CD4-positive, alpha-beta memory T cell (primary cell): ENCODE measurements at regions not wholly inside any gene's neighbourhood (a gene's known extent, or its start where the extent isn't known, plus 50 kb on each side); places are given as distances from the start of the nearest gene placed in this dataset.

ENCODE experiments used
- CTCF ChIA-PET: fragments of 350-600 bp; sonication (Branson Sonifier 250); formaldehyde crosslinking; loops from one replicate; lab custom pipeline; 2021; ENCODE audit warnings: inconsistent platforms; ENCODE audit not compliant: partially characterized antibody; lab: Charles Lee
- POLR2A ChIA-PET: fragments of 350-600 bp; sonication (Branson Sonifier 250); formaldehyde crosslinking; loops from one replicate; lab custom pipeline; 2021; ENCODE audit not compliant: partially characterized antibody; lab: Charles Lee
- DNase-seq, 5 donors: peaks; one replicate each; pipeline versions ENCODE4 v3.0.0 to v3.0.0-alpha.2; 2020 to 2022; ENCODE audit warnings: mixed read lengths in 1 of 5
- H3K27ac ChIP-seq: one replicate; pipeline ENCODE4 v1.7.0; 2013; ENCODE audit warnings: low read depth, low read length
- H3K27me3 ChIP-seq: 2 replicates; pipeline ENCODE4 v1.7.0; 2013; ENCODE audit warnings: mild to moderate bottlenecking, low read length, moderate library complexity; ENCODE audit not compliant: insufficient read depth
- H3K36me3 ChIP-seq: 2 replicates; pipeline ENCODE4 v1.7.0; 2013; ENCODE audit warnings: mild to moderate bottlenecking, low read length, moderate library complexity; ENCODE audit not compliant: insufficient read depth
- H3K4me1 ChIP-seq: 2 replicates; pipeline ENCODE4 v1.7.0; 2013; ENCODE audit warnings: mild to moderate bottlenecking, low read length, moderate library complexity; ENCODE audit not compliant: insufficient read depth
- H3K4me3 ChIP-seq, 2 donors: one replicate each; pipeline ENCODE4 v1.7.0; 2013; ENCODE audit warnings: low read length in 2 of 2, mild to moderate bottlenecking in 1 of 2
- H3K9me3 ChIP-seq, 2 donors: one replicate each; pipeline ENCODE4 v1.7.0; 2013; ENCODE audit warnings: low read length in 2 of 2, control low read depth in 1 of 2; ENCODE audit not compliant: control insufficient read depth in 1 of 2
- H3K27ac Mint-ChIP-seq, 7 donors: one replicate each; pipeline ENCODE4 v1.8.0; 2020 to 2021; ENCODE audit warnings: mixed read lengths in 7 of 7, mild to moderate bottlenecking in 6 of 7, inconsistent platforms in 3 of 7, moderate library complexity in 3 of 7
- H3K27me3 Mint-ChIP-seq, 2 donors: one replicate each; pipeline ENCODE4 v1.8.0; 2020 to 2021; ENCODE audit warnings: mixed read lengths in 2 of 2
- H3K36me3 Mint-ChIP-seq, 2 donors: one replicate each; pipeline ENCODE4 v1.8.0; 2020 to 2021; ENCODE audit warnings: mixed read lengths in 2 of 2, inconsistent platforms in 1 of 2, mild to moderate bottlenecking in 1 of 2
- H3K4me1 Mint-ChIP-seq, 4 donors: one replicate each; pipeline ENCODE4 v1.8.0; 2020 to 2021; ENCODE audit warnings: mixed read lengths in 4 of 4, mild to moderate bottlenecking in 1 of 4
- H3K4me3 Mint-ChIP-seq, 8 donors: one replicate each; pipeline ENCODE4 v1.8.0; 2020 to 2021; ENCODE audit warnings: mixed read lengths in 8 of 8, mild to moderate bottlenecking in 7 of 8, moderate library complexity in 6 of 8, inconsistent platforms in 3 of 8
- H3K9me3 Mint-ChIP-seq, 8 donors: one replicate each; pipeline ENCODE4 v1.8.0; 2020 to 2021; ENCODE audit warnings: mixed read lengths in 8 of 8, mild to moderate bottlenecking in 5 of 8, inconsistent platforms in 3 of 8, moderate library complexity in 1 of 8
- intact Hi-C: fragments of 100-400 bp; cut with micrococcal nuclease; formaldehyde crosslinking; loops from one replicate; pipeline ENCODE4 v1.15.1; 2023

GRCh38 chr5:19247302-19247701 lies 740.7 kb downstream of the CDH18 start:
- ChIA-PET CTCF (no interaction called here), POLR2A (no interaction called here)
- H3K27me3 Mint-ChIP-seq, result no peaks in the 10 kb centered on the region

GRCh38 chr5:19256036-19256435 lies 732.0 kb downstream of the CDH18 start:
- no peak overlapping the region for H3K27ac ChIP-seq
- H3K27me3 ChIP-seq, result no peaks in the 10 kb centered on the region
- H3K36me3 ChIP-seq, result no peaks in the 10 kb centered on the region
- H3K4me1 ChIP-seq, result no peaks in the 10 kb centered on the region
- peaks cover 3 to 17% (median 6%) of the 10 kb centered on the region in 8 donors for H3K9me3 Mint-ChIP-seq
- H3K27me3 Mint-ChIP-seq, result no peaks in the 10 kb centered on the region
- H3K27ac Mint-ChIP-seq, result no peak overlapping the region
- H3K36me3 Mint-ChIP-seq, result no peaks in the 10 kb centered on the region
- H3K4me3 Mint-ChIP-seq, result no peak overlapping the region
- no peak for DNase-seq
- ChIA-PET POLR2A (no interaction called here), CTCF (no interaction called here)
- no peaks in the 10 kb centered on the region for H3K9me3 ChIP-seq
- intact Hi-C loops, result no loop called here
- no peak overlapping the region for H3K4me3 ChIP-seq
- no peaks in the 10 kb centered on the region for H3K4me1 Mint-ChIP-seq

More at GRCh38 chr5:19247302-19247701, 740.7 kb downstream of the CDH18 start:
- Mint-ChIP-seq H3K9me3 (peaks cover 2 to 19% (median 11%) of the 10 kb centered on the region in 8 donors), H3K4me3 (no peak overlapping the region), H3K27ac (no peak overlapping the region), H3K36me3 (no peaks in the 10 kb centered on the region), H3K4me1 (no peaks in the 10 kb centered on the region)
- no peaks in the 10 kb centered on the region for H3K36me3 ChIP-seq
- no peak for DNase-seq
- intact Hi-C loops, result no loop called here
- H3K4me3 ChIP-seq, result no peak overlapping the region
- no peaks in the 10 kb centered on the region for H3K9me3 ChIP-seq
- H3K27me3 ChIP-seq, result no peaks in the 10 kb centered on the region
- no peaks in the 10 kb centered on the region for H3K4me1 ChIP-seq
- H3K27ac ChIP-seq, result no peak overlapping the region

GRCh38 chr5:19258686-19259085 lies 729.3 kb downstream of the CDH18 start:
- DNase-seq, result no peak
- H3K9me3 Mint-ChIP-seq, result peaks cover 5 to 22% (median 7%) of the 10 kb centered on the region in 8 donors
- Histone ChIP-seq H3K27me3 (no peaks in the 10 kb centered on the region), H3K9me3 (no peaks in the 10 kb centered on the region), H3K4me3 (no peak overlapping the region), H3K4me1 (no peaks in the 10 kb centered on the region), H3K36me3 (no peaks in the 10 kb centered on the region), H3K27ac (no peak overlapping the region)
- no peak overlapping the region for H3K27ac Mint-ChIP-seq
- no peaks in the 10 kb centered on the region for H3K36me3 Mint-ChIP-seq
- H3K27me3 Mint-ChIP-seq, result no peaks in the 10 kb centered on the region
- H3K4me1 Mint-ChIP-seq, result no peaks in the 10 kb centered on the region
- intact Hi-C loops, result no loop called here
- CTCF ChIA-PET, result no interaction called here
- no peak overlapping the region for H3K4me3 Mint-ChIP-seq
- POLR2A ChIA-PET, result interaction anchor here (0.6 kb wide), 1 partner anchor 88 kb away, joined by 6 read pairs; no protein-coding TSS in a partner anchor

GRCh38 chr5:19261879-19262278 lies 726.1 kb downstream of the CDH18 start:
- H3K4me3 ChIP-seq, result no peak overlapping the region
- H3K27ac ChIP-seq, result no peak overlapping the region
- H3K9me3 ChIP-seq, result no peaks in the 10 kb centered on the region
- no peaks in the 10 kb centered on the region for H3K27me3 ChIP-seq
- H3K4me1 Mint-ChIP-seq, result no peaks in the 10 kb centered on the region
- no peak for DNase-seq
- H3K4me1 ChIP-seq, result no peaks in the 10 kb centered on the region
- ChIA-PET CTCF (no interaction called here), POLR2A (no interaction called here)
- no peaks in the 10 kb centered on the region for H3K36me3 Mint-ChIP-seq
- no peak overlapping the region for H3K27ac Mint-ChIP-seq
- H3K9me3 Mint-ChIP-seq, result peaks cover 4 to 21% (median 7%) of the 10 kb centered on the region in 8 donors
- H3K4me3 Mint-ChIP-seq, result no peak overlapping the region
- H3K36me3 ChIP-seq, result no peaks in the 10 kb centered on the region
- no peaks in the 10 kb centered on the region for H3K27me3 Mint-ChIP-seq
- intact Hi-C loops, result no loop called here

GRCh38 chr5:19264821-19265220 lies 723.2 kb downstream of the CDH18 start:
- no peaks in the 10 kb centered on the region for H3K27me3 Mint-ChIP-seq
- H3K36me3 Mint-ChIP-seq, result no peaks in the 10 kb centered on the region
- H3K4me1 Mint-ChIP-seq, result no peaks in the 10 kb centered on the region
- Histone ChIP-seq H3K36me3 (no peaks in the 10 kb centered on the region), H3K27me3 (no peaks in the 10 kb centered on the region), H3K4me1 (no peaks in the 10 kb centered on the region), H3K27ac (no peak overlapping the region), H3K9me3 (no peaks in the 10 kb centered on the region), H3K4me3 (no peak overlapping the region)
- no peak for DNase-seq
- ChIA-PET POLR2A (no interaction called here), CTCF (no interaction called here)
- H3K9me3 Mint-ChIP-seq, result peaks cover 4 to 16% (median 12%) of the 10 kb centered on the region in 8 donors
- no peak overlapping the region for H3K4me3 Mint-ChIP-seq
- no peak overlapping the region for H3K27ac Mint-ChIP-seq
- intact Hi-C loops, result no loop called here

GRCh38 chr5:19266791-19267190 lies 721.2 kb downstream of the CDH18 start:
- no peaks in the 10 kb centered on the region for H3K36me3 Mint-ChIP-seq
- POLR2A ChIA-PET, result no interaction called here
- H3K4me1 ChIP-seq, result no peaks in the 10 kb centered on the region
- H3K27ac Mint-ChIP-seq, result no peak overlapping the region
- H3K4me1 Mint-ChIP-seq, result no peaks in the 10 kb centered on the region
- CTCF ChIA-PET, result no interaction called here
- intact Hi-C loops, result no loop called here
- DNase-seq, result no peak
- no peaks in the 10 kb centered on the region for H3K27me3 ChIP-seq
- H3K9me3 Mint-ChIP-seq, result peaks cover 0 to 10% (median 5%) of the 10 kb centered on the region in 8 donors
- H3K9me3 ChIP-seq, result no peaks in the 10 kb centered on the region
- H3K27me3 Mint-ChIP-seq, result no peaks in the 10 kb centered on the region
- H3K4me3 Mint-ChIP-seq, result no peak overlapping the region
- no peak overlapping the region for H3K4me3 ChIP-seq
- H3K36me3 ChIP-seq, result no peaks in the 10 kb centered on the region
- no peak overlapping the region for H3K27ac ChIP-seq

- Histone ChIP-seq H3K36me3 (no peaks in the 10 kb centered on the region), H3K4me1 (no peaks in the 10 kb centered on the region), H3K27ac (no peak overlapping the region), H3K27me3 (no peaks in the 10 kb centered on the region), H3K9me3 (no peaks in the 10 kb centered on the region), H3K4me3 (no peak overlapping the region)
- Mint-ChIP-seq H3K27me3 (no peaks in the 10 kb centered on the region), H3K36me3 (no peaks in the 10 kb centered on the region), H3K9me3 (peaks cover 0 to 11% (median 4%) of the 10 kb centered on the region in 8 donors), H3K27ac (no peak overlapping the region), H3K4me1 (no peaks in the 10 kb centered on the region), H3K4me3 (no peak overlapping the region)
- intact Hi-C loops, result no loop called here
- ChIA-PET POLR2A (no interaction called here), CTCF (no interaction called here)
- DNase-seq, result no peak
These were observed 717.8 kb downstream of the CDH18 start for GRCh38 chr5:19270153-19270552.

GRCh38 chr5:19274578-19274977 lies 713.4 kb downstream of the CDH18 start:
- Histone ChIP-seq H3K9me3 (no peaks in the 10 kb centered on the region), H3K4me3 (no peak overlapping the region), H3K27me3 (no peaks in the 10 kb centered on the region), H3K27ac (no peak overlapping the region), H3K4me1 (no peaks in the 10 kb centered on the region), H3K36me3 (no peaks in the 10 kb centered on the region)
- no peaks in the 10 kb centered on the region for H3K27me3 Mint-ChIP-seq
- H3K9me3 Mint-ChIP-seq, result peaks cover 0 to 21% (median 7%) of the 10 kb centered on the region in 8 donors
- no peak overlapping the region for H3K4me3 Mint-ChIP-seq
- ChIA-PET POLR2A (no interaction called here), CTCF (no interaction called here)
- DNase-seq, result no peak
- intact Hi-C loops, result no loop called here
- no peaks in the 10 kb centered on the region for H3K4me1 Mint-ChIP-seq
- no peaks in the 10 kb centered on the region for H3K36me3 Mint-ChIP-seq
- H3K27ac Mint-ChIP-seq, result no peak overlapping the region
